HL-60 (cell line): ENCODE measurements at regions not wholly inside any gene's neighbourhood (a gene's known extent, or its start where the extent isn't known, plus 50 kb on each side); places are given as distances from the start of the nearest gene placed in this dataset.
"Not testable (repeated sequence)": the region's sequence is repeated elsewhere in the genome, so short reads cannot be mapped to it uniquely, and the experiment has no call there.

Experiments used
- DNase-seq, 2 experiments: peaks; one replicate each; pipeline ENCODE4 v3.0.0-alpha.2; 2010 to 2020; ENCODE audit warnings: low read depth in 1 of 2, low spot score in 1 of 2
- H3K27ac ChIP-seq: fragments of 250-450 bp; sonication (Bioruptor Pico); replicated peaks from 2 replicates; pipeline ENCODE4 v1.5.1; 2020; ENCODE audit warnings: mild to moderate bottlenecking, moderate library complexity
- H3K27me3 ChIP-seq: fragments of 250-450 bp; sonication (Bioruptor Pico); 2 replicates; pipeline ENCODE4 v1.5.1; 2021; ENCODE audit warnings: mild to moderate bottlenecking, moderate library complexity; ENCODE audit not compliant: insufficient read depth, poor library complexity, severe bottlenecking
- H3K4me3 ChIP-seq: replicated peaks from 2 replicates; pipeline ENCODE4 v1.5.1; 2011; ENCODE audit warnings: mild to moderate bottlenecking, control low read depth, low read length; ENCODE audit not compliant: insufficient read depth
- CTCF ChIP-seq: IDR thresholded peaks from one replicate; pipeline ENCODE4 v1.5.1; 2011; ENCODE audit warnings: low read length, control low read depth, inconsistent platforms; ENCODE audit not compliant: insufficient read depth
- GABPA ChIP-seq: IDR thresholded peaks from 2 replicates; pipeline ENCODE4 v1.6.1; 2012; ENCODE audit warnings: low read depth
- POLR2AphosphoS5 ChIP-seq: IDR thresholded peaks from 2 replicates; pipeline ENCODE4 v1.6.1; 2012; ENCODE audit warnings: low read depth
- REST ChIP-seq: IDR thresholded peaks from 2 replicates; pipeline ENCODE4 v1.6.1; 2012; ENCODE audit warnings: low read depth; ENCODE audit not compliant: insufficient replicate concordance
- SPI1 ChIP-seq: IDR thresholded peaks from 2 replicates; pipeline ENCODE4 v1.6.1; 2012; ENCODE audit warnings: low read depth, mild to moderate bottlenecking, borderline replicate concordance

GRCh38 chrX:3940000-3940610, 226.7 kb upstream of the PRKX start:
- no peak overlapping the region for H3K4me3 ChIP-seq
- TF ChIP-seq POLR2AphosphoS5 (no peak), GABPA (no peak), CTCF (no peak), REST (no peak), SPI1 (no peak)
- H3K27ac ChIP-seq: no peak overlapping the region
- no peak for DNase-seq
- H3K27me3 ChIP-seq: no peaks in the 10 kb centered on the region

GRCh38 chrX:3938587-3938986, 225.1 kb upstream of the PRKX start:
- DNase-seq: no peak
- TF ChIP-seq POLR2AphosphoS5: no peak
- no peak for TF ChIP-seq SPI1
- no peak for TF ChIP-seq CTCF
- no peak for TF ChIP-seq GABPA
- no peak for TF ChIP-seq REST
- Histone ChIP-seq H3K27me3 (no peaks in the 10 kb centered on the region), H3K4me3 (no peak overlapping the region), H3K27ac (no peak overlapping the region)

GRCh38 chrX:3935196-3935595, 221.7 kb upstream of the PRKX start:
- not testable (repeated sequence) for H3K4me3 ChIP-seq, H3K27ac ChIP-seq, DNase-seq, H3K27me3 ChIP-seq

GRCh38 chrX:3920424-3921017, 207.1 kb upstream of the PRKX start:
- not testable (repeated sequence) for H3K4me3 ChIP-seq, DNase-seq, H3K27me3 ChIP-seq, H3K27ac ChIP-seq

- H3K4me3 ChIP-seq, H3K27me3 ChIP-seq, DNase-seq, H3K27ac ChIP-seq: not testable (repeated sequence)
Measured at GRCh38 chrX:3919668-3920423, 206.4 kb upstream of the PRKX start.

GRCh38 chrX:3914813-3915212, 201.4 kb upstream of the PRKX start:
- DNase-seq, H3K4me3 ChIP-seq, H3K27ac ChIP-seq, H3K27me3 ChIP-seq: not testable (repeated sequence)

- not testable (repeated sequence) for H3K27ac ChIP-seq, H3K4me3 ChIP-seq, DNase-seq
Measured at GRCh38 chrX:3914059-3914458, 200.6 kb upstream of the PRKX start.

GRCh38 chrX:3911012-3911411, 197.6 kb upstream of the PRKX start:
- H3K27me3 ChIP-seq, H3K4me3 ChIP-seq, H3K27ac ChIP-seq, DNase-seq: not testable (repeated sequence)

More at GRCh38 chrX:3914059-3914458, 200.6 kb upstream of the PRKX start:
- H3K27me3 ChIP-seq: not testable (repeated sequence)
